GM12891 (cell line): ENCODE measurements at regions not wholly inside any gene's neighbourhood (a gene's known extent, or its start where the extent isn't known, plus 50 kb on each side); places are given as distances from the start of the nearest gene placed in this dataset.

Source experiments
- POLR2A ChIP-seq: IDR thresholded peaks from 2 replicates; pipeline ENCODE4 v1.6.1; 2011; ENCODE audit warnings: low read depth, low read length, control low read depth
- POU2F2 ChIP-seq: IDR thresholded peaks from 2 replicates; pipeline ENCODE4 v1.6.1; 2011; ENCODE audit warnings: low read depth, mild to moderate bottlenecking, control low read depth, low read length, moderate library complexity

DNA sequence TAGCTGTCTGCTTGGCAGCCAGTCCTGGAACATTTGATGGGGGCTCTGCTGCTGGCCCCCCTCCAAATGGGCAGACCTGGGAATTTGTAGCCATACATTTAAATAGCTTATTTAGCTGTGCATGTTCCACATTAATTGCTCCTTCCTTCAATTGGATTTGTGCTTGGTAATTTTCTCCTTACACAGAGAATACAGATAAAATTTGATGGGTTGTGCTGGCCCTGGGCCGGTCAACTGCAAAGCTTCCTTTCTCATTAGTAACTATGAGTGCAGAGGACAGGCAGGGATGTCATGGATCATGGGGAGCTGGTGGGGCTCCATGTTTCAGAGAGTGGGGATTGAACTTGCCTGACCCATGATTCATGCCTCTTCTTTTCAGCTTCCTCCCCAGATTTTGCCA lies 201.5 kb upstream of the GHITM start:
- TF ChIP-seq POLR2A = no peak
- TF ChIP-seq POU2F2 = no peak
